H9 (cell line): ENCODE measurements at regions not wholly inside any gene's neighbourhood (a gene's known extent, or its start where the extent isn't known, plus 50 kb on each side); places are given as distances from the start of the nearest gene placed in this dataset.
"Not testable (repeated sequence)": the region's sequence is repeated elsewhere in the genome, so short reads cannot be mapped to it uniquely, and the experiment has no call there.

Experiments used
- DNase-seq: peaks from one replicate; pipeline ENCODE4 v3.0.0-alpha.2; 2017
- H2AFZ ChIP-seq: one replicate; pipeline ENCODE4 v1.6.1; 2013; ENCODE audit warnings: mild to moderate bottlenecking, low read length, control low read depth, moderate library complexity
- H2AK5ac ChIP-seq: 2 replicates; pipeline ENCODE4 v1.6.1; 2013; ENCODE audit warnings: low read length, control low read depth, mixed read lengths; ENCODE audit not compliant: insufficient read length
- H2BK120ac ChIP-seq: one replicate; pipeline ENCODE4 v1.6.1; 2013; ENCODE audit warnings: low read depth, mild to moderate bottlenecking, low read length, control low read depth, inconsistent platforms; ENCODE audit not compliant: poor library complexity, severe bottlenecking
- H2BK12ac ChIP-seq: 2 replicates; pipeline ENCODE4 v1.6.1; 2013; ENCODE audit warnings: low read length, control low read depth, mixed read lengths, low read depth; ENCODE audit not compliant: insufficient read length
- H2BK15ac ChIP-seq: 2 replicates; pipeline ENCODE4 v1.6.1; 2013; ENCODE audit warnings: low read depth, low read length, control low read depth
- H2BK20ac ChIP-seq: one replicate; pipeline ENCODE4 v1.6.1; 2013; ENCODE audit warnings: low read depth, mild to moderate bottlenecking, low read length, control low read depth, inconsistent platforms; ENCODE audit not compliant: poor library complexity, severe bottlenecking
- H2BK5ac ChIP-seq: 2 replicates; pipeline ENCODE4 v1.6.1; 2013; ENCODE audit warnings: low read length, control low read depth, mixed read lengths; ENCODE audit not compliant: insufficient read length
- H3K14ac ChIP-seq: 2 replicates; pipeline ENCODE4 v1.6.1; 2013; ENCODE audit warnings: low read length, control low read depth; ENCODE audit not compliant: insufficient read depth
- H3K18ac ChIP-seq: 2 replicates; pipeline ENCODE4 v1.6.1; 2013; ENCODE audit warnings: low read depth, mild to moderate bottlenecking, mixed read lengths, low read length, control low read depth; ENCODE audit not compliant: insufficient read length
- H3K23ac ChIP-seq: 2 replicates; pipeline ENCODE4 v1.6.1; 2013; ENCODE audit warnings: low read length, control low read depth, mixed read lengths, low read depth; ENCODE audit not compliant: insufficient read length
- H3K23me2 ChIP-seq: 2 replicates; pipeline ENCODE4 v1.6.1; 2013; ENCODE audit warnings: low read depth, mild to moderate bottlenecking, mixed read lengths, low read length, control low read depth; ENCODE audit not compliant: insufficient read length, poor library complexity, severe bottlenecking
- H3K27ac ChIP-seq: 2 replicates; pipeline ENCODE4 v1.5.1; 2013; ENCODE audit warnings: low read length, control low read depth, mixed read lengths, low read depth; ENCODE audit not compliant: insufficient read length
- H3K27me3 ChIP-seq: 2 replicates; pipeline ENCODE4 v1.6.1; 2013; ENCODE audit warnings: low read length, control low read depth, inconsistent platforms; ENCODE audit not compliant: insufficient read depth
- H3K4ac ChIP-seq: 2 replicates; pipeline ENCODE4 v1.6.1; 2013; ENCODE audit warnings: low read depth, mild to moderate bottlenecking, control low read depth, inconsistent platforms, low read length, moderate library complexity
- H3K4me1 ChIP-seq: 2 replicates; pipeline ENCODE4 v1.6.1; 2013; ENCODE audit warnings: low read length, control low read depth, inconsistent platforms; ENCODE audit not compliant: insufficient read depth
- H3K4me2 ChIP-seq: 2 replicates; pipeline ENCODE4 v1.6.1; 2013; ENCODE audit warnings: low read length, control low read depth, mixed read lengths; ENCODE audit not compliant: insufficient read length, insufficient read depth
- H3K56ac ChIP-seq: 2 replicates; pipeline ENCODE4 v1.6.1; 2013; ENCODE audit warnings: low read depth, mild to moderate bottlenecking, mixed read lengths, low read length, control low read depth; ENCODE audit not compliant: insufficient read length
- H3K79me1 ChIP-seq: 2 replicates; pipeline ENCODE4 v1.6.1; 2013; ENCODE audit warnings: low read depth, mild to moderate bottlenecking, moderate library complexity, low read length, control low read depth, inconsistent platforms; ENCODE audit not compliant: insufficient read depth, poor library complexity, severe bottlenecking
- H3K79me2 ChIP-seq: 2 replicates; pipeline ENCODE4 v1.6.1; 2013; ENCODE audit warnings: low read length, control low read depth, inconsistent platforms; ENCODE audit not compliant: insufficient read depth
- H3K9ac ChIP-seq: 2 replicates; pipeline ENCODE4 v1.6.1; 2013; ENCODE audit warnings: low read length, control low read depth, mixed read lengths; ENCODE audit not compliant: insufficient read length; ENCODE audit errors: extremely low read depth
- H3K9me3 ChIP-seq: one replicate; pipeline ENCODE4 v1.6.1; 2013; ENCODE audit warnings: low read depth, low read length, inconsistent platforms; ENCODE audit not compliant: control insufficient read depth
- H3T11ph ChIP-seq: one replicate; pipeline ENCODE4 v1.6.1; 2013; ENCODE audit warnings: mild to moderate bottlenecking, low read length, control low read depth, inconsistent platforms
- H4K20me1 ChIP-seq: one replicate; pipeline ENCODE4 v1.6.1; 2013; ENCODE audit not compliant: control insufficient read depth, insufficient read length, insufficient read depth
- H4K5ac ChIP-seq: 2 replicates; pipeline ENCODE4 v1.6.1; 2013; ENCODE audit warnings: low read depth, mild to moderate bottlenecking, mixed read lengths, low read length, control low read depth; ENCODE audit not compliant: insufficient read length
- H4K8ac ChIP-seq: replicated peaks from 2 replicates; pipeline ENCODE4 v1.6.1; 2013; ENCODE audit warnings: low read length, control low read depth, mixed read lengths, low read depth; ENCODE audit not compliant: insufficient read length
- H4K91ac ChIP-seq: 2 replicates; pipeline ENCODE4 v1.6.1; 2013; ENCODE audit warnings: low read depth, mild to moderate bottlenecking, moderate library complexity, mixed read lengths, low read length, control low read depth; ENCODE audit not compliant: insufficient read length
- H3K27ac Mint-ChIP-seq, 3 experiments: 2 replicates in 2 of 3; 3 replicates in 1 of 3; pipeline ENCODE4 v1.8.0; 2020 to 2021; ENCODE audit warnings: mixed read lengths in 3 of 3, mild to moderate bottlenecking in 1 of 3, moderate library complexity in 1 of 3
- H3K27me3 Mint-ChIP-seq: 2 replicates; pipeline ENCODE4 v1.8.0; 2021; ENCODE audit warnings: low read depth, mild to moderate bottlenecking, moderate library complexity, mixed read lengths
- H3K36me3 Mint-ChIP-seq, 3 experiments: 2 replicates in 2 of 3; 3 replicates in 1 of 3; pipeline ENCODE4 v1.8.0; 2020 to 2021; ENCODE audit warnings: low read depth in 3 of 3, mixed read lengths in 3 of 3; ENCODE audit not compliant: insufficient read depth in 1 of 3
- H3K4me1 Mint-ChIP-seq, 2 experiments: 2 replicates each; pipeline ENCODE4 v1.8.0; 2020; ENCODE audit warnings: mixed read lengths in 2 of 2
- H3K4me3 Mint-ChIP-seq, 2 experiments: 2 replicates in 1 of 2; 3 replicates in 1 of 2; pipeline ENCODE4 v1.8.0; 2020 to 2021; ENCODE audit warnings: mild to moderate bottlenecking in 2 of 2, mixed read lengths in 2 of 2, moderate library complexity in 1 of 2
- H3K9me3 Mint-ChIP-seq, 2 experiments: 2 replicates in 1 of 2; 3 replicates in 1 of 2; pipeline ENCODE4 v1.8.0; 2020; ENCODE audit warnings: mild to moderate bottlenecking in 2 of 2, mixed read lengths in 2 of 2, moderate library complexity in 1 of 2
- WGBS: extraction: QIAGEN DNeasy Blood & Tissue Kit; methylation state at CpG from one replicate; pipeline ENCODE4 v1.1.7; 2013; ENCODE audit warnings: missing lambda C conversion rate, low lambda C conversion rate, mixed read lengths; ENCODE audit not compliant: insufficient read length; ENCODE audit errors: extremely low coverage; 5-methylcytosine and 5-hydroxymethylcytosine counted together
- TF ChIP-seq, protein P1 (sequence below): fragments of 200-600 bp; sonication (generic); conservative IDR thresholded peaks from 3 replicates; pipeline ENCODE4 v1.8.0; 2021; ENCODE audit warnings: antibody characterized with exemption, mild to moderate bottlenecking

DNA sequence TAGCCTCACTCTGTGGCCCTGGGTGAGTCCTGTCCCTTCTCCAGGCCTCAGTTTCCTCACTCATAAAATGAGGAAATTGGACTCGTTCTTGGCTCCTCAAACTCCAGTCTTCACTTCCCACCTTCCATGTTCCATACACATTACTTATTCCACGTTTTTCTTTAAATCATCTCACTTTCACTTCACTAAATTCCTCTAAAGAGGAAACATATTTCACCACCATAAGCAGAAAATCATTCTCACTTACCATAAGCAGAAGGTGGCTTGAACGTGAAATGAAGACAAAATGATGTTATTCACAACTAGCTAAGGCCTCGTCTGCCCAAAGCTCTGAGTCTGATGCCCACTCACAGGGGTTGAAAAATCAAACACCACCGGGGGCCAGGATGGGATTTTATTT is 278.3 kb downstream of the ADGRD1 start:
- peaks cover 4 to 9% (median 7%) of the 10 kb centered on the region in 3 experiments; a peak in 6 of 7 replicates for H3K36me3 Mint-ChIP-seq
- peaks cover 8 to 13% of the 10 kb centered on the region in 2 experiments for H3K9me3 Mint-ChIP-seq
- Histone ChIP-seq H3K9me3 (no peaks in the 10 kb centered on the region), H3K79me2 (no peaks in the 10 kb centered on the region), H2AFZ (no peak overlapping the region), H2BK120ac (no peak overlapping the region), H2AK5ac (no peak overlapping the region), H2BK20ac (no peak overlapping the region), H3K56ac (no peak overlapping the region), H3K23ac (no peak overlapping the region), H3K27ac (no peak overlapping the region), H4K5ac (no peak overlapping the region), H3K4me1 (peaks cover 3% of the 10 kb centered on the region), H3K4ac (no peak overlapping the region), H3K23me2 (no peaks in the 10 kb centered on the region), H3K9ac (no peak overlapping the region), H2BK12ac (no peak overlapping the region), H3K18ac (no peak overlapping the region), H2BK5ac (no peak overlapping the region), H3T11ph (no peak overlapping the region), H4K20me1 (no peaks in the 10 kb centered on the region), H3K14ac (no peak overlapping the region), H3K27me3 (no peaks in the 10 kb centered on the region), H2BK15ac (no peak overlapping the region), H4K91ac (no peak overlapping the region), H3K4me2 (no peak overlapping the region), H3K79me1 (no peaks in the 10 kb centered on the region), H4K8ac (no peak overlapping the region)
- H3K4me3 Mint-ChIP-seq: no peak overlapping the region
- DNase-seq: no peak
- TF ChIP-seq, protein P1, sequence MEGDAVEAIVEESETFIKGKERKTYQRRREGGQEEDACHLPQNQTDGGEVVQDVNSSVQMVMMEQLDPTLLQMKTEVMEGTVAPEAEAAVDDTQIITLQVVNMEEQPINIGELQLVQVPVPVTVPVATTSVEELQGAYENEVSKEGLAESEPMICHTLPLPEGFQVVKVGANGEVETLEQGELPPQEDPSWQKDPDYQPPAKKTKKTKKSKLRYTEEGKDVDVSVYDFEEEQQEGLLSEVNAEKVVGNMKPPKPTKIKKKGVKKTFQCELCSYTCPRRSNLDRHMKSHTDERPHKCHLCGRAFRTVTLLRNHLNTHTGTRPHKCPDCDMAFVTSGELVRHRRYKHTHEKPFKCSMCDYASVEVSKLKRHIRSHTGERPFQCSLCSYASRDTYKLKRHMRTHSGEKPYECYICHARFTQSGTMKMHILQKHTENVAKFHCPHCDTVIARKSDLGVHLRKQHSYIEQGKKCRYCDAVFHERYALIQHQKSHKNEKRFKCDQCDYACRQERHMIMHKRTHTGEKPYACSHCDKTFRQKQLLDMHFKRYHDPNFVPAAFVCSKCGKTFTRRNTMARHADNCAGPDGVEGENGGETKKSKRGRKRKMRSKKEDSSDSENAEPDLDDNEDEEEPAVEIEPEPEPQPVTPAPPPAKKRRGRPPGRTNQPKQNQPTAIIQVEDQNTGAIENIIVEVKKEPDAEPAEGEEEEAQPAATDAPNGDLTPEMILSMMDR: no peak
- WGBS: no CpG with 5 or more reads among the region's 5 CpGs
- peaks cover 35 to 43% of the 10 kb centered on the region in 2 experiments for H3K4me1 Mint-ChIP-seq
- no peak overlapping the region; a peak in 1 of 7 replicates for H3K27ac Mint-ChIP-seq
- H3K27me3 Mint-ChIP-seq: peaks cover 4% of the 10 kb centered on the region; the same call in 1 of the 2 replicates

DNA sequence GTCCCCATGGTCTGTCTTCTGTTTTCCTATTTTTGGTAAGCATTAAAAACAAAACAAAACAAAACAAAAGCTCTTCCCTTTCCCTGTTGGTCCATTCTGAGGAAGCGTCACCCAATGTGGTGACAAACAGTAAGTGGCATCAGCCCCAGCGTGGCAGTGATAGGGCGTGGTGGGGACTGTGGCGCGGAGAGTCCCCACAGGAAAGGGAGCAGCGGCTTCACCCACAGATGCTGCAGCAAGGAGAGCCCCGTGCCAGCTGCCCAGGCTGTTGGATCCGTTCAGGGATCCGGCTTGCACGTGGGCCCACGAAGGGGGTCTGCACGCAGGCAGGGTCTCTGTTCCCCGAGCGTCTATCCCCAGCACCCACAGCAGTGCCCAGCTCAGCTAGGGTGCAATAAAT is 279.2 kb downstream of the ADGRD1 start:
- H3K56ac ChIP-seq, H4K5ac ChIP-seq, H2BK12ac ChIP-seq, H2BK15ac ChIP-seq, H3K79me1 ChIP-seq, H4K91ac ChIP-seq, H3K27me3 ChIP-seq, H3K4ac ChIP-seq, DNase-seq, H3K9me3 ChIP-seq, H3K4me3 Mint-ChIP-seq, H3K23me2 ChIP-seq, H3K4me2 ChIP-seq, H2AFZ ChIP-seq, H2BK120ac ChIP-seq, H2BK5ac ChIP-seq, H4K8ac ChIP-seq, H3K27me3 Mint-ChIP-seq, H3K9ac ChIP-seq, H3K79me2 ChIP-seq, H4K20me1 ChIP-seq, H3K23ac ChIP-seq, H3K27ac Mint-ChIP-seq, H3K4me1 ChIP-seq, H3T11ph ChIP-seq, H3K27ac ChIP-seq, H3K14ac ChIP-seq, H2BK20ac ChIP-seq, H3K18ac ChIP-seq, H2AK5ac ChIP-seq, H3K36me3 Mint-ChIP-seq: not testable (repeated sequence)
- Mint-ChIP-seq H3K4me1 (peaks cover 35 to 48% of the 10 kb centered on the region in 2 experiments), H3K9me3 (peaks cover 8 to 11% of the 10 kb centered on the region in 2 experiments)
- no CpG with 5 or more reads among the region's 14 CpGs for WGBS
